ENCODE measurements at regions not wholly inside any gene's neighbourhood (a gene's known extent, or its start where the extent isn't known, plus 50 kb on each side); places are given as distances from the start of the nearest gene placed in this dataset.
A peak's percentile ranks its signal among the peaks of the same experiment; 100 is the strongest.

GRCh38 chr5:4230786-4231641 lies 635.4 kb downstream of the IRX1 start:
- H3K4me1 ChIP-seq (ENCODE audit: insufficient read depth, low read length), result no peaks in the 10 kb centered on the region
- Mint-ChIP-seq H3K9me3 (ENCODE audit: unreplicated experiment) (peaks cover 4% of the 10 kb centered on the region), H3K27me3 (ENCODE audit: low read depth, unreplicated experiment) (peaks cover 8% of the 10 kb centered on the region), H3K4me3 (ENCODE audit: unreplicated experiment) (no peak overlapping the region), H3K4me1 (ENCODE audit: low read depth, unreplicated experiment) (no peaks in the 10 kb centered on the region), H3K27ac (ENCODE audit: unreplicated experiment) (no peak overlapping the region), H3K36me3 (ENCODE audit: low read depth, unreplicated experiment) (no peaks in the 10 kb centered on the region)
- no peak overlapping the region for H3K4me3 ChIP-seq (ENCODE audit: insufficient read depth, low read depth, low read length)
- H2AFZ ChIP-seq (ENCODE audit: low read depth, low read length), result peak overlapping the region; percentile 26
- H3K27me3 ChIP-seq (ENCODE audit: insufficient read depth, low read length), result peaks cover 4% of the 10 kb centered on the region
- no peak overlapping the region for H3K9ac ChIP-seq (ENCODE audit: low read length)
- DNase-seq (ENCODE audit: low read depth), result no peak
- no peaks in the 10 kb centered on the region for H3K79me2 ChIP-seq (ENCODE audit: insufficient read depth, low read length)
- FAIRE-seq, result no peak
- no peaks in the 10 kb centered on the region for H4K20me1 ChIP-seq (ENCODE audit: insufficient read depth, low read length)
- H3K4me2 ChIP-seq (ENCODE audit: low read length), result peak overlapping the region; percentile 39
- H3K9me3 ChIP-seq (ENCODE audit: insufficient read depth, low read depth, low read length), result peaks cover 4% of the 10 kb centered on the region
- H3K27ac ChIP-seq (ENCODE audit: low read depth, low read length), result no peak overlapping the region
- H3K36me3 ChIP-seq (ENCODE audit: insufficient read depth, low read length), result no peaks in the 10 kb centered on the region
- TF ChIP-seq EZH2 (IDR thresholded peaks at IDR 0.05; ENCODE audit: insufficient read depth, low read length) (no peak), CTCF (IDR thresholded peaks at IDR 0.05; ENCODE audit: insufficient read depth, low read depth, low read length) (no peak)

- H3K4me2 ChIP-seq (ENCODE audit: low read length), result no peak overlapping the region
- Mint-ChIP-seq H3K4me1 (ENCODE audit: low read depth, unreplicated experiment) (no peaks in the 10 kb centered on the region), H3K27me3 (ENCODE audit: low read depth, unreplicated experiment) (peaks cover 8% of the 10 kb centered on the region), H3K4me3 (ENCODE audit: unreplicated experiment) (no peak overlapping the region), H3K9me3 (ENCODE audit: unreplicated experiment) (peaks cover 4% of the 10 kb centered on the region), H3K36me3 (ENCODE audit: low read depth, unreplicated experiment) (no peaks in the 10 kb centered on the region), H3K27ac (ENCODE audit: unreplicated experiment) (no peak overlapping the region)
- no peak overlapping the region for H2AFZ ChIP-seq (ENCODE audit: low read depth, low read length)
- H3K27ac ChIP-seq (ENCODE audit: low read depth, low read length), result no peak overlapping the region
- peaks cover 4% of the 10 kb centered on the region for H3K27me3 ChIP-seq (ENCODE audit: insufficient read depth, low read length)
- FAIRE-seq (no peak), DNase-seq (ENCODE audit: low read depth) (no peak)
- TF ChIP-seq EZH2 (IDR thresholded peaks at IDR 0.05; ENCODE audit: insufficient read depth, low read length), result no peak
- no peak for TF ChIP-seq CTCF (IDR thresholded peaks at IDR 0.05; ENCODE audit: insufficient read depth, low read depth, low read length)
- H3K4me3 ChIP-seq (ENCODE audit: insufficient read depth, low read depth, low read length), result no peak overlapping the region
- no peak overlapping the region for H3K9ac ChIP-seq (ENCODE audit: low read length)
- peaks cover 4% of the 10 kb centered on the region for H3K9me3 ChIP-seq (ENCODE audit: insufficient read depth, low read depth, low read length)
- no peaks in the 10 kb centered on the region for H3K36me3 ChIP-seq (ENCODE audit: insufficient read depth, low read length)
- no peaks in the 10 kb centered on the region for H3K79me2 ChIP-seq (ENCODE audit: insufficient read depth, low read length)
- H4K20me1 ChIP-seq (ENCODE audit: insufficient read depth, low read length), result no peaks in the 10 kb centered on the region
- no peaks in the 10 kb centered on the region for H3K4me1 ChIP-seq (ENCODE audit: insufficient read depth, low read length)
Measured at GRCh38 chr5:4232084-4232483, 636.5 kb downstream of the IRX1 start.

- no peaks in the 10 kb centered on the region for H4K20me1 ChIP-seq (ENCODE audit: insufficient read depth, low read length)
- no peak overlapping the region for H3K9ac ChIP-seq (ENCODE audit: low read length)
- H3K27ac Mint-ChIP-seq (ENCODE audit: unreplicated experiment), result no peak overlapping the region
- no peak for FAIRE-seq
- no peak overlapping the region for H3K4me2 ChIP-seq (ENCODE audit: low read length)
- no peak for TF ChIP-seq CTCF (IDR thresholded peaks at IDR 0.05; ENCODE audit: insufficient read depth, low read depth, low read length)
- TF ChIP-seq EZH2 (IDR thresholded peaks at IDR 0.05; ENCODE audit: insufficient read depth, low read length), result no peak
- peaks cover 4% of the 10 kb centered on the region for H3K9me3 ChIP-seq (ENCODE audit: insufficient read depth, low read depth, low read length)
- H3K27ac ChIP-seq (ENCODE audit: low read depth, low read length), result no peak overlapping the region
- H3K36me3 ChIP-seq (ENCODE audit: insufficient read depth, low read length), result no peaks in the 10 kb centered on the region
- no peak for DNase-seq (ENCODE audit: low read depth)
- no peaks in the 10 kb centered on the region for H3K4me1 ChIP-seq (ENCODE audit: insufficient read depth, low read length)
- H3K4me3 ChIP-seq (ENCODE audit: insufficient read depth, low read depth, low read length), result no peak overlapping the region
- peaks cover 8% of the 10 kb centered on the region for H3K27me3 Mint-ChIP-seq (ENCODE audit: low read depth, unreplicated experiment)
- H3K79me2 ChIP-seq (ENCODE audit: insufficient read depth, low read length), result no peaks in the 10 kb centered on the region
- H3K4me1 Mint-ChIP-seq (ENCODE audit: low read depth, unreplicated experiment), result no peaks in the 10 kb centered on the region
- H3K36me3 Mint-ChIP-seq (ENCODE audit: low read depth, unreplicated experiment), result no peaks in the 10 kb centered on the region
- no peak overlapping the region for H2AFZ ChIP-seq (ENCODE audit: low read depth, low read length)
- H3K4me3 Mint-ChIP-seq (ENCODE audit: unreplicated experiment), result no peak overlapping the region
- H3K9me3 Mint-ChIP-seq (ENCODE audit: unreplicated experiment), result peaks cover 4% of the 10 kb centered on the region
- H3K27me3 ChIP-seq (ENCODE audit: insufficient read depth, low read length), result peaks cover 4% of the 10 kb centered on the region
Measured at GRCh38 chr5:4233671-4234070, 638.0 kb downstream of the IRX1 start.
